IMR-90 (cell line): ENCODE measurements at regions not wholly inside any gene's neighbourhood (a gene's known extent, or its start where the extent isn't known, plus 50 kb on each side); places are given as distances from the start of the nearest gene placed in this dataset.

Source experiments
- ATAC-seq: fragments of 200-7000 bp; cut with Tn5 transposase; 2 replicates; pipeline ENCODE4 v1.9.1; 2020; ENCODE audit warnings: low read depth, mild to moderate bottlenecking, moderate library complexity
- BruUV-seq: library from RNA; stranded (reverse); fragments of 400-500 nt; replicated peaks from 2 replicates; lab custom pipeline; 2021; lab: Mats Ljungman, UMichigan
- CTCF ChIA-PET: fragments of 300-600 bp; formaldehyde crosslinking; extraction: SDS; loops from one replicate; lab custom pipeline; 2021; ENCODE audit warnings: antibody characterized with exemption; lab: Yijun Ruan, JAX
- POLR2A ChIA-PET: fragments of 300-600 bp; sonication (Branson Sonifier 250); formaldehyde crosslinking; loops from one replicate; lab custom pipeline; 2022; ENCODE audit warnings: antibody characterized with exemption; ENCODE audit not compliant: unreplicated experiment; lab: Charles Lee
- DNase-seq: peaks from one replicate; pipeline ENCODE4 v3.0.0; 2013
- H2AFZ ChIP-seq: replicated peaks from 2 replicates; pipeline ENCODE3; 2013; ENCODE audit warnings: low read length, mild to moderate bottlenecking; ENCODE audit not compliant: poor library complexity
- H2AK5ac ChIP-seq: 2 replicates; pipeline ENCODE4 v1.6.1; 2013; ENCODE audit warnings: low read depth, low read length, inconsistent platforms
- H2AK9ac ChIP-seq: replicated peaks from 2 replicates; pipeline ENCODE3; 2013; ENCODE audit warnings: mild to moderate bottlenecking, low read depth, low read length, moderate library complexity; ENCODE audit not compliant: poor library complexity
- H2BK120ac ChIP-seq: 2 replicates; pipeline ENCODE4 v1.6.1; 2013; ENCODE audit warnings: low read depth, low read length, inconsistent platforms
- H2BK15ac ChIP-seq: 3 replicates; pipeline ENCODE4 v1.6.1; 2013; ENCODE audit warnings: low read depth, low read length, inconsistent platforms
- H2BK20ac ChIP-seq: 2 replicates; pipeline ENCODE4 v1.6.1; 2013; ENCODE audit warnings: low read depth, mild to moderate bottlenecking, inconsistent platforms, low read length, moderate library complexity
- H2BK5ac ChIP-seq: 2 replicates; pipeline ENCODE4 v1.6.1; 2013; ENCODE audit warnings: mild to moderate bottlenecking, low read depth, low read length, inconsistent platforms; ENCODE audit not compliant: poor library complexity, severe bottlenecking
- H3K14ac ChIP-seq: replicated peaks from 2 replicates; pipeline ENCODE4 v1.6.1; 2013; ENCODE audit warnings: low read depth, low read length, inconsistent platforms
- H3K18ac ChIP-seq: 2 replicates; pipeline ENCODE4 v1.6.1; 2013; ENCODE audit warnings: low read depth, low read length, control low read depth
- H3K23ac ChIP-seq: 2 replicates; pipeline ENCODE4 v1.6.1; 2013; ENCODE audit warnings: low read depth, low read length, inconsistent platforms
- H3K27ac ChIP-seq: 2 replicates; pipeline ENCODE4 v1.5.1; 2013; ENCODE audit warnings: mild to moderate bottlenecking, control low read depth, low read length; ENCODE audit not compliant: insufficient read depth
- H3K27me3 ChIP-seq: 2 replicates; pipeline ENCODE4 v1.6.1; 2013; ENCODE audit warnings: low read length; ENCODE audit not compliant: control insufficient read depth, insufficient read depth
- H3K36me3 ChIP-seq: 2 replicates; pipeline ENCODE4 v1.6.1; 2013; ENCODE audit warnings: low read length, mixed read lengths; ENCODE audit not compliant: control insufficient read depth, insufficient read depth
- H3K4ac ChIP-seq: 2 replicates; pipeline ENCODE4 v1.6.1; 2013; ENCODE audit warnings: low read depth, low read length, inconsistent platforms
- H3K4me1 ChIP-seq: 2 replicates; pipeline ENCODE4 v1.6.1; 2013; ENCODE audit warnings: low read length, mixed read lengths; ENCODE audit not compliant: control insufficient read depth, insufficient read depth
- H3K4me2 ChIP-seq: 2 replicates; pipeline ENCODE4 v1.6.1; 2013; ENCODE audit warnings: low read depth, mild to moderate bottlenecking, control low read depth, low read length, moderate library complexity
- H3K4me3 ChIP-seq: 2 replicates; pipeline ENCODE4 v1.5.1; 2013; ENCODE audit warnings: low read depth, mild to moderate bottlenecking, control low read depth, low read length, moderate library complexity; ENCODE audit not compliant: insufficient read depth
- H3K56ac ChIP-seq: 2 replicates; pipeline ENCODE4 v1.6.1; 2013; ENCODE audit warnings: low read length, inconsistent platforms; ENCODE audit not compliant: insufficient read depth; ENCODE audit errors: extremely low read depth
- H3K79me1 ChIP-seq, 2 experiments: 2 replicates each; pipeline ENCODE4 v1.6.1; 2013; ENCODE audit warnings: low read length in 2 of 2, inconsistent platforms in 1 of 2, low read depth in 1 of 2
- H3K9ac ChIP-seq: 2 replicates; pipeline ENCODE4 v1.6.1; 2013; ENCODE audit warnings: low read depth, low read length, control low read depth
- H3K9me1 ChIP-seq: 2 replicates; pipeline ENCODE4 v1.6.1; 2013; ENCODE audit warnings: low read length, inconsistent platforms; ENCODE audit not compliant: insufficient read depth
- H3K9me3 ChIP-seq: 2 replicates; pipeline ENCODE4 v1.6.1; 2013; ENCODE audit warnings: low read length; ENCODE audit not compliant: control insufficient read depth, insufficient read depth
- H4K20me1 ChIP-seq: 2 replicates; pipeline ENCODE4 v1.6.1; 2013; ENCODE audit warnings: low read length, inconsistent platforms; ENCODE audit not compliant: insufficient read depth
- H4K5ac ChIP-seq: 2 replicates; pipeline ENCODE4 v1.6.1; 2013; ENCODE audit warnings: mild to moderate bottlenecking, low read depth, low read length, control low read depth
- H4K8ac ChIP-seq, 2 experiments: 2 replicates each; pipeline ENCODE4 v1.6.1; 2013; ENCODE audit warnings: low read depth in 2 of 2, low read length in 2 of 2, control low read depth in 1 of 2, inconsistent platforms in 1 of 2
- H4K91ac ChIP-seq: 2 replicates; pipeline ENCODE4 v1.6.1; 2013; ENCODE audit warnings: low read depth, low read length, inconsistent platforms; ENCODE audit not compliant: insufficient read depth
- CEBPB ChIP-seq: IDR thresholded peaks from 2 replicates; pipeline ENCODE4 v1.6.1; 2012; ENCODE audit warnings: low read depth, low read length, improper control_type of control experiment
- CTCF ChIP-seq: conservative IDR thresholded peaks from 2 replicates; pipeline ENCODE4 v1.5.1; 2012; ENCODE audit warnings: mild to moderate bottlenecking, low read depth, low read length, improper control_type of control experiment
- ELK1 ChIP-seq: fragments of 150-350 bp; IDR thresholded peaks from 2 replicates; pipeline ENCODE4 v1.6.1; 2016; ENCODE audit warnings: low read depth, mild to moderate bottlenecking, low read length, moderate library complexity, borderline replicate concordance
- MAFK ChIP-seq: IDR thresholded peaks from 2 replicates; pipeline ENCODE4 v1.6.1; 2012; ENCODE audit warnings: low read depth, low read length, improper control_type of control experiment
- MAZ ChIP-seq: IDR thresholded peaks from 2 replicates; pipeline ENCODE4 v1.6.1; 2012; ENCODE audit warnings: low read depth, mild to moderate bottlenecking, low read length, improper control_type of control experiment, moderate library complexity, borderline replicate concordance
- MXI1 ChIP-seq: IDR thresholded peaks from 2 replicates; pipeline ENCODE4 v1.6.1; 2012; ENCODE audit warnings: low read depth, mild to moderate bottlenecking, low read length, moderate library complexity, borderline replicate concordance
- NFE2L2 ChIP-seq: fragments of 150-350 bp; IDR thresholded peaks from 2 replicates; pipeline ENCODE4 v1.6.1; 2016; ENCODE audit warnings: low read depth, mild to moderate bottlenecking, low read length
- POLR2A ChIP-seq: IDR thresholded peaks from 2 replicates; pipeline ENCODE4 v1.6.1; 2012; ENCODE audit warnings: mild to moderate bottlenecking, low read depth, low read length
- RAD21 ChIP-seq: IDR thresholded peaks from 2 replicates; pipeline ENCODE4 v1.6.1; 2012; ENCODE audit warnings: low read length, improper control_type of control experiment
- USF2 ChIP-seq: fragments of 150-350 bp; IDR thresholded peaks from 2 replicates; pipeline ENCODE4 v1.6.1; 2017; ENCODE audit warnings: mild to moderate bottlenecking, antibody characterized with exemption, low read length, low read depth
- WGBS, 2 experiments: methylation state at CpG; one replicate each; pipeline versions ENCODE4 v1.1.5 to v1.1.7; 2013; ENCODE audit warnings: missing lambda C conversion rate in 2 of 2; ENCODE audit not compliant: insufficient read length in 1 of 2; ENCODE audit errors: extremely low coverage in 2 of 2; 5-methylcytosine and 5-hydroxymethylcytosine counted together
- dilution Hi-C: fragments of 300-500 bp; cut with HindIII; formaldehyde crosslinking; loops from one replicate; pipeline ENCODE4 v1.14.3; 2018; ENCODE audit warnings: low sequenced_read_pairs; ENCODE audit not compliant: unreplicated experiment
- in situ Hi-C: fragments of 300-500 bp; cut with MboI; formaldehyde crosslinking; loops from 3 replicates; pipeline ENCODE4 v1.14.3; 2019; ENCODE audit warnings: low sequenced_read_pairs, inconsistent platforms, mixed read lengths
- intact Hi-C: fragments of 100-400 bp; cut with micrococcal nuclease; formaldehyde crosslinking; loops from 2 replicates; pipeline ENCODE4 v1.10.0; 2022

GRCh38 chr2:8122520-8122919 is 559.3 kb upstream of the ID2 start:
- H3K27me3 ChIP-seq = no peaks in the 10 kb centered on the region; the same call in none of the 2 replicates
- H4K91ac ChIP-seq = peak overlapping the region; percentile 15; the same call in 1 of the 2 replicates
- no peak overlapping the region for H3K27ac ChIP-seq
- in situ Hi-C loops (no loop called here), intact Hi-C loops (no loop called here), dilution Hi-C loops (no loop called here)
- no peak overlapping the region for H3K9ac ChIP-seq
- ATAC-seq = no peak
- no TSS peak for BruUV-seq
- H3K4me1 ChIP-seq = peaks cover 17% of the 10 kb centered on the region
- no peak overlapping the region for H3K18ac ChIP-seq
- no peak for DNase-seq
- no peak overlapping the region for H3K4me3 ChIP-seq
- H2BK5ac ChIP-seq = no peak overlapping the region
- ChIA-PET CTCF (no interaction called here), POLR2A (no interaction called here)
- H2BK120ac ChIP-seq = peak overlapping the region; percentile 71
- no peak overlapping the region for H3K56ac ChIP-seq
- H2AK5ac ChIP-seq = no peak overlapping the region
- no peak overlapping the region for H3K23ac ChIP-seq
- 100% methylated on average over 1 of the region's 7 CpGs; no CpG with 5 or more reads in 1 of the 2 experiments for WGBS, 2 experiments
- H2BK15ac ChIP-seq = no peak overlapping the region
- TF ChIP-seq CEBPB (no peak), ELK1 (no peak), NFE2L2 (no peak), RAD21 (no peak), USF2 (no peak), MAFK (no peak), MXI1 (no peak), CTCF (no peak), POLR2A (no peak), MAZ (no peak)
- peaks cover 9% of the 10 kb centered on the region for H3K9me1 ChIP-seq
- peak overlapping the region; percentile 5 for H2AK9ac ChIP-seq
- no peak overlapping the region for H4K5ac ChIP-seq
- H3K79me1 ChIP-seq = no peaks in the 10 kb centered on the region
- H3K36me3 ChIP-seq = no peaks in the 10 kb centered on the region
- H2BK20ac ChIP-seq = 0 out of 2 replicates have a peak overlapping the region, but pooled peaks have one; percentile 49
- no peak overlapping the region for H3K14ac ChIP-seq
- no peak overlapping the region for H3K4ac ChIP-seq
- H2AFZ ChIP-seq = no peak overlapping the region
- no peak overlapping the region for H4K8ac ChIP-seq
- H4K20me1 ChIP-seq = no peaks in the 10 kb centered on the region
- no peaks in the 10 kb centered on the region for H3K9me3 ChIP-seq
- H3K4me2 ChIP-seq = no peak overlapping the region
